HG03342 (cell line): ENCODE measurements at regions not wholly inside any gene's neighbourhood (a gene's known extent, or its start where the extent isn't known, plus 50 kb on each side); places are given as distances from the start of the nearest gene placed in this dataset.

Source experiments
- ATAC-seq: cut with Tn5 transposase; IDR thresholded peaks from one replicate; pipeline ENCODE4 v1.9.1; 2021; ENCODE audit warnings: mild to moderate bottlenecking, moderate library complexity; ENCODE audit not compliant: unreplicated experiment

GRCh38 chr4:11743976-11744375 lies 315.3 kb upstream of the HS3ST1 start:
- ATAC-seq: no peak

- ATAC-seq: no peak
Measured at GRCh38 chr4:11743236-11743635, 314.5 kb upstream of the HS3ST1 start.

GRCh38 chr4:11741190-11741652 lies 312.5 kb upstream of the HS3ST1 start:
- no peak for ATAC-seq

GRCh38 chr4:11739992-11740391 lies 311.3 kb upstream of the HS3ST1 start:
- ATAC-seq: no peak

- no peak for ATAC-seq
Measured at GRCh38 chr4:11736978-11737377, 308.3 kb upstream of the HS3ST1 start.

GRCh38 chr4:11735651-11736050 lies 307.0 kb upstream of the HS3ST1 start:
- ATAC-seq: no peak

GRCh38 chr4:11732155-11732554 lies 303.5 kb upstream of the HS3ST1 start:
- ATAC-seq: no peak

GRCh38 chr4:11730545-11730944 lies 301.9 kb upstream of the HS3ST1 start:
- ATAC-seq: no peak

- no peak for ATAC-seq
Measured at GRCh38 chr4:11729548-11729947, 300.9 kb upstream of the HS3ST1 start.

- ATAC-seq: no peak
Measured at GRCh38 chr4:11727903-11728564, 299.3 kb upstream of the HS3ST1 start.

- no peak for ATAC-seq
Measured at GRCh38 chr4:11724731-11725130, 296.0 kb upstream of the HS3ST1 start.

GRCh38 chr4:11722223-11722622 lies 293.5 kb upstream of the HS3ST1 start:
- no peak for ATAC-seq

GRCh38 chr4:11720292-11720691 lies 291.6 kb upstream of the HS3ST1 start:
- ATAC-seq: peak; percentile 65

GRCh38 chr4:11719879-11720278 lies 291.2 kb upstream of the HS3ST1 start:
- ATAC-seq: no peak

- no peak for ATAC-seq
Measured at GRCh38 chr4:11715753-11716521, 287.2 kb upstream of the HS3ST1 start.

- ATAC-seq: no peak
Measured at GRCh38 chr4:11710453-11711093, 281.9 kb upstream of the HS3ST1 start.

GRCh38 chr4:11704186-11704830 lies 275.6 kb upstream of the HS3ST1 start:
- no peak for ATAC-seq

GRCh38 chr4:11702886-11703557 lies 274.3 kb upstream of the HS3ST1 start:
- no peak for ATAC-seq

- ATAC-seq: no peak
Measured at GRCh38 chr4:11701966-11702725, 273.5 kb upstream of the HS3ST1 start.

- ATAC-seq: no peak
Measured at GRCh38 chr4:11700751-11701226, 272.1 kb upstream of the HS3ST1 start.
